ENCODE measurements at regions not wholly inside any gene's neighbourhood (a gene's known extent, or its start where the extent isn't known, plus 50 kb on each side); places are given as distances from the start of the nearest gene placed in this dataset.

DNA sequence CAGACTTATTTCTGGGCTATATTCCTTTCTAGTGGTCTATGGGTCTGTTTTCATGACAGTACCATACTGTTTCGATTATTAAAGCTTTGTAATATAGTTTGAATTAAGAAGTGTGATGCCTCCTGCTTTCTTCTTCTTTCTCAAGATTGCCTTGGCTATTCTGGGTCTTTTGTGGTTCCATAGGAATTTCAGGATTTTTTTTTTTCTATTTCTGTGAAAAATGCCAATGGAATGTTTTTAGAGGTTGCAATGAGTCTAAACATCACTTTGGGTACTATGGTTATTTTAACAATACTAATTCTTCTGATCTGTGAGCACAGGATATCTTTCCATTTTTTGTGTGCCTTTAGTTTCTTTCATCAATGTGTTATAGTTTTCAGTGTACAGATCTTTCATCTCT lies 204.3 kb upstream of the HCCS start:
- H3K4me3 ChIP-seq (ENCODE audit: low read depth, low read length): no peak overlapping the region
- TF ChIP-seq, protein P1, sequence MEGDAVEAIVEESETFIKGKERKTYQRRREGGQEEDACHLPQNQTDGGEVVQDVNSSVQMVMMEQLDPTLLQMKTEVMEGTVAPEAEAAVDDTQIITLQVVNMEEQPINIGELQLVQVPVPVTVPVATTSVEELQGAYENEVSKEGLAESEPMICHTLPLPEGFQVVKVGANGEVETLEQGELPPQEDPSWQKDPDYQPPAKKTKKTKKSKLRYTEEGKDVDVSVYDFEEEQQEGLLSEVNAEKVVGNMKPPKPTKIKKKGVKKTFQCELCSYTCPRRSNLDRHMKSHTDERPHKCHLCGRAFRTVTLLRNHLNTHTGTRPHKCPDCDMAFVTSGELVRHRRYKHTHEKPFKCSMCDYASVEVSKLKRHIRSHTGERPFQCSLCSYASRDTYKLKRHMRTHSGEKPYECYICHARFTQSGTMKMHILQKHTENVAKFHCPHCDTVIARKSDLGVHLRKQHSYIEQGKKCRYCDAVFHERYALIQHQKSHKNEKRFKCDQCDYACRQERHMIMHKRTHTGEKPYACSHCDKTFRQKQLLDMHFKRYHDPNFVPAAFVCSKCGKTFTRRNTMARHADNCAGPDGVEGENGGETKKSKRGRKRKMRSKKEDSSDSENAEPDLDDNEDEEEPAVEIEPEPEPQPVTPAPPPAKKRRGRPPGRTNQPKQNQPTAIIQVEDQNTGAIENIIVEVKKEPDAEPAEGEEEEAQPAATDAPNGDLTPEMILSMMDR (IDR thresholded peaks at IDR 0.05; ENCODE audit: low read depth, low read length, missing control alignments): no peak
- DNase-seq (ENCODE audit: low read depth): no peak
- in situ Hi-C loops (cut with HindIII; ENCODE audit: low sequenced_read_pairs): no loop called here

DNA sequence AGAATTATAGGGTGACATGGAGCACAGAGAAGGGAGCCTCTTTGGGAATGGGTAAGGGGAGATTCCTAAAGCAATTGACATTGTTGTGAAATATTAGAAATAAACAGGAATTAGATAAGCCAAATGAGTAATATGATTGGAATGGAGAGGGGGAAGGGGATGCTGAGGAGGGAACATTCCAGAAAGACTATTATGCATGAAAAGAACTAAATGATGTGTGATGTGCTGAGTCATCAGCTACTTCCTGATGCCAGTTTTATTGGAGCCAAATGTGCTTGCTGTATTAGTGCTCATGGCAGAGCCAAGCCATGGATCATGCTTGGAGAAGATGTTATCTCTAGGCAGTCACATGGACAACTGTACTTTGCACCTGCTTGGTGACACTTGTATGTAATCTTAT lies 189.0 kb upstream of the HCCS start:
- TF ChIP-seq, protein P1 (IDR thresholded peaks at IDR 0.05; ENCODE audit: low read depth, low read length, missing control alignments): no peak
- H3K4me3 ChIP-seq (ENCODE audit: low read depth, low read length): no peak overlapping the region
- peak; percentile 53 for DNase-seq (ENCODE audit: low read depth)
- in situ Hi-C loops (cut with HindIII; ENCODE audit: low sequenced_read_pairs): no loop called here

DNA sequence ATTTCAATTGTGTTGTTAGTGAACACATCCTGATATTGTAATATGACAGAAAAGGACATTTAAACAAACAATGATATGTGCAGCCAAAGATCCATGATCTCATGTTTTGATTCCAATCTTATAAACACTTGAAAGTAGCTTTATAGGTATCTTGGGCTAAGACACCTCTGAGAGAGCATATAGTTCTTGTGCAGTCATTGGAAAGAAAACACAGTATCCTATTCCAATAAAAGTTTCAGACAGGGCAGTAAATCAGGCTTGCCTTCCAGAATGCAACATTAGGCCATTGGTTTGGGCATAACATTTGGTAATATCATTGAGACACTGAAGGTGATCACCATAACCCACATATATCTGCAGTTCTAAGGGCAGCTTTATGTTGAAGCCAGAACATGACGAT lies 188.3 kb upstream of the HCCS start:
- in situ Hi-C loops (cut with HindIII; ENCODE audit: low sequenced_read_pairs): no loop called here
- TF ChIP-seq, protein P1 (IDR thresholded peaks at IDR 0.05; ENCODE audit: low read depth, low read length, missing control alignments): no peak
- no peak for DNase-seq (ENCODE audit: low read depth)

DNA sequence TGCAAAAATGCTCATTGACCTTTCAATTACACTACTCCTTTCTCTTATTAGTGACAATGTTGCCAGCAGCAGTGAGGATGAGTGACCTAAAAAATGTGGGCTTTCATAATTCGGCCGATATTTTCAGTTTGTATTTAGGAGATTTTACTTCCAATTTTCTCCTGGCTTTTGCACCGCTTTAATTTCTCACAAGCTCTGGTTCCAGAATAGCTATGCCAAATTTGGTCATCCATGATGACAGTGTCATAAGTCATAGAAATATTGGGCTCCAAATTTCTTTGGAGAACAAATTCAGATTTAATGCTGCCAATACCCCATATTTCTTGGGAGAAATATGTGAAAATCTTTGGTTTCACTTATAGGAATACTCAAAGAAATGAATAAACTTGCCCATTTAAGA lies 187.7 kb upstream of the HCCS start:
- TF ChIP-seq, protein P1 (IDR thresholded peaks at IDR 0.05; ENCODE audit: low read depth, low read length, missing control alignments): no peak
- H3K4me3 ChIP-seq (ENCODE audit: low read depth, low read length): no peak overlapping the region
- no peak for DNase-seq (ENCODE audit: low read depth)
- in situ Hi-C loops (cut with HindIII; ENCODE audit: low sequenced_read_pairs): no loop called here

More for the DNA sequence above, 188.3 kb upstream of the HCCS start:
- no peak overlapping the region for H3K4me3 ChIP-seq (ENCODE audit: low read depth, low read length)

DNA sequence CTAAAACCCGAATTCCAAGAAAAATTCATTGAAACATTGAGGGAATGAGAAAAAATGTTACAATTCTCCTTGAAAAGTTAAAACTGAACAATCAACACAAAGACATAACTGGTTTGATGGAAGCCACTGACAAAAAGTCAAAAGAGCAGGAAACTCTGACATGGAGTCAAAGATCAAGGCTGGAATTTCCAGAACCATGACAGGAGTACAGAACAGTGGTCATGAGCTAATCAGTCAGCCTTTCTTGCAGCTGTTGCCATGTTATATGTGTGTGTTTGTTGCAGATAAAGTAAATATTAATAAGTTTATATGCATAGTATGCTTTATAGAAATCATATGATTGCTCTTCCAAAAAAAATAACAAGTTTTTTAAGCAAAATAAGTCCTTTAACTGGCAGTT lies 184.7 kb upstream of the HCCS start:
- TF ChIP-seq, protein P1 (IDR thresholded peaks at IDR 0.05; ENCODE audit: low read depth, low read length, missing control alignments): no peak
- H3K4me3 ChIP-seq (ENCODE audit: low read depth, low read length): no peak overlapping the region
- no peak for DNase-seq (ENCODE audit: low read depth)
- in situ Hi-C loops (cut with HindIII; ENCODE audit: low sequenced_read_pairs): no loop called here

DNA sequence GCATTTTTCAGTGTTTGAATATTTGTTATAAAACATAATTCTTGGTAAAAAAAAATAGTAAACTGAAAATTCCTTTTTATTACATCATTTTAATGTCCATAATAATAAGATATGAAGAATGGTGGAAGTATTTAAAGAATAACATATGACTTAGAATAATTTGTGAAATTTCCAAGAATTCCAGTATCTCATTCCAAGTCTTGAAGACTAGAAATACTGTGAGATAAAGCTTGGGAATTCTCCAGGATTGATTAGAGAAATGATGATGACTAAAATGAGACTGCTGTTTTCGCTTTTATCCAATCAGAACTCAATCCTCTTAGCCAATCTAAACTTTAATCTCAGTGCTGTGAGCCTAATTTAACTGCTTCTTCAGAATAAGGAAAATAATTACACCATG lies 184.2 kb upstream of the HCCS start:
- TF ChIP-seq, protein P1 (IDR thresholded peaks at IDR 0.05; ENCODE audit: low read depth, low read length, missing control alignments): no peak
- in situ Hi-C loops (cut with HindIII; ENCODE audit: low sequenced_read_pairs): no loop called here
- no peak overlapping the region for H3K4me3 ChIP-seq (ENCODE audit: low read depth, low read length)
- no peak for DNase-seq (ENCODE audit: low read depth)

DNA sequence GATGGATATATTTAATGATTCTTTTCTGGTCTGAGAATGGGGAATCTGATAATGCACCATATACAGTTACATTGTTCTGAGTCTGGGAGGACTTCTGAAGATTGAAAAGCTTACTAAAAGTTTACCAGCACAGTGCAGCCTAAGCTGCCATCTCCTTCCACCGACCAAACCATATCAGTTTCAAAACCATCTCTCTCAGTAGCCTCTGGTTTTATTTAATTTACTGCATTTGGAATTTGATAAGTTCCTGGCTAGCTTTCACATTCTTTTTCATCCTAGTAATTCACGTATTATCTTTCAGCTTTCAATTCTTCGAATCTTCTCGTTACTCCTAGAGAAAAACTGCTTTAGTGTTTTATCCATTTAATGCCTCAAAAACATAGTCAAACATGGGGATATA lies 181.4 kb upstream of the HCCS start:
- in situ Hi-C loops (cut with HindIII; ENCODE audit: low sequenced_read_pairs): no loop called here
- no peak overlapping the region for H3K4me3 ChIP-seq (ENCODE audit: low read depth, low read length)
- TF ChIP-seq, protein P1 (IDR thresholded peaks at IDR 0.05; ENCODE audit: low read depth, low read length, missing control alignments): no peak
- DNase-seq (ENCODE audit: low read depth): no peak

Data from astrocyte of the cerebellum (primary cell).